ENCODE measurements at regions not wholly inside any gene's neighbourhood (a gene's known extent, or its start where the extent isn't known, plus 50 kb on each side); places are given as distances from the start of the nearest gene placed in this dataset.

GRCh38 chr15:38682363-38682762 is 117.7 kb upstream of the RASGRP1 start:
- no peaks in the 10 kb centered on the region for H3K27me3 ChIP-seq (ENCODE audit: insufficient read depth, low read depth, low read length)
- H3K4me2 ChIP-seq (ENCODE audit: low read length): no peak overlapping the region
- H3K79me2 ChIP-seq (replicated peaks; ENCODE audit: insufficient read depth, low read length): no peaks in the 10 kb centered on the region
- H4K20me1 ChIP-seq (ENCODE audit: insufficient read depth): no peaks in the 10 kb centered on the region
- H2AFZ ChIP-seq (ENCODE audit: low read depth, low read length): no peak overlapping the region
- no peaks in the 10 kb centered on the region for H3K36me3 ChIP-seq (ENCODE audit: insufficient read depth, low read length)
- H3K27ac ChIP-seq (ENCODE audit: low read length): no peak overlapping the region
- H3K9me3 ChIP-seq (ENCODE audit: low read length): no peaks in the 10 kb centered on the region
- TF ChIP-seq POLR2AphosphoS5 (IDR thresholded peaks at IDR 0.05) (no peak), EZH2 (IDR thresholded peaks at IDR 0.05; ENCODE audit: borderline replicate concordance, insufficient read depth, low read length, poor library complexity, severe bottlenecking) (no peak), RAD21 (conservative IDR thresholded peaks at IDR 0.05) (no peak), SMC3 (conservative IDR thresholded peaks at IDR 0.05; ENCODE audit: poor library complexity) (no peak), CTCF (IDR thresholded peaks at IDR 0.05; ENCODE audit: poor library complexity, severe bottlenecking) (no peak), TAF1 (IDR thresholded peaks at IDR 0.05; ENCODE audit: low read depth) (no peak), EP300 (conservative IDR thresholded peaks at IDR 0.05; ENCODE audit: poor library complexity, severe bottlenecking) (no peak), REST (IDR thresholded peaks at IDR 0.05; ENCODE audit: borderline replicate concordance) (no peak), MXI1 (conservative IDR thresholded peaks at IDR 0.05; ENCODE audit: poor library complexity, severe bottlenecking) (no peak)
- H3K4me3 ChIP-seq (ENCODE audit: low read length): no peak overlapping the region
- H3F3A ChIP-seq (ENCODE audit: insufficient read depth, low read length, poor library complexity, severe bottlenecking): no peaks in the 10 kb centered on the region
- no peaks in the 10 kb centered on the region for H3K9me2 ChIP-seq (ENCODE audit: insufficient read depth, low read length)
- no peak overlapping the region for H3K9ac ChIP-seq (ENCODE audit: low read length)

- no peak overlapping the region for H3K9ac ChIP-seq (ENCODE audit: low read length)
Measured at GRCh38 chr15:38682861-38683260, 118.2 kb upstream of the RASGRP1 start.

More at GRCh38 chr15:38682861-38683260, 118.2 kb upstream of the RASGRP1 start:
- Histone ChIP-seq H3K4me2 (ENCODE audit: low read length) (no peak overlapping the region), H3K27ac (ENCODE audit: low read length) (no peak overlapping the region), H3K27me3 (ENCODE audit: insufficient read depth, low read depth, low read length) (no peaks in the 10 kb centered on the region), H3K4me3 (ENCODE audit: low read length) (no peak overlapping the region), H2AFZ (ENCODE audit: low read depth, low read length) (no peak overlapping the region), H3K9me3 (ENCODE audit: low read length) (no peaks in the 10 kb centered on the region), H3K9me2 (ENCODE audit: insufficient read depth, low read length) (no peaks in the 10 kb centered on the region), H3F3A (ENCODE audit: insufficient read depth, low read length, poor library complexity, severe bottlenecking) (no peaks in the 10 kb centered on the region), H3K79me2 (replicated peaks; ENCODE audit: insufficient read depth, low read length) (no peaks in the 10 kb centered on the region), H3K36me3 (ENCODE audit: insufficient read depth, low read length) (no peaks in the 10 kb centered on the region), H4K20me1 (ENCODE audit: insufficient read depth) (no peaks in the 10 kb centered on the region)
- TF ChIP-seq TAF1 (IDR thresholded peaks at IDR 0.05; ENCODE audit: low read depth) (no peak), SMC3 (conservative IDR thresholded peaks at IDR 0.05; ENCODE audit: poor library complexity) (no peak), REST (IDR thresholded peaks at IDR 0.05; ENCODE audit: borderline replicate concordance) (no peak), CTCF (IDR thresholded peaks at IDR 0.05; ENCODE audit: poor library complexity, severe bottlenecking) (no peak), EP300 (conservative IDR thresholded peaks at IDR 0.05; ENCODE audit: poor library complexity, severe bottlenecking) (no peak), MXI1 (conservative IDR thresholded peaks at IDR 0.05; ENCODE audit: poor library complexity, severe bottlenecking) (no peak), POLR2AphosphoS5 (IDR thresholded peaks at IDR 0.05) (no peak), RAD21 (conservative IDR thresholded peaks at IDR 0.05) (no peak), EZH2 (IDR thresholded peaks at IDR 0.05; ENCODE audit: borderline replicate concordance, insufficient read depth, low read length, poor library complexity, severe bottlenecking) (no peak)
